ENCODE measurements at regions not wholly inside any gene's neighbourhood (a gene's known extent, or its start where the extent isn't known, plus 50 kb on each side); places are given as distances from the start of the nearest gene placed in this dataset.

DNA sequence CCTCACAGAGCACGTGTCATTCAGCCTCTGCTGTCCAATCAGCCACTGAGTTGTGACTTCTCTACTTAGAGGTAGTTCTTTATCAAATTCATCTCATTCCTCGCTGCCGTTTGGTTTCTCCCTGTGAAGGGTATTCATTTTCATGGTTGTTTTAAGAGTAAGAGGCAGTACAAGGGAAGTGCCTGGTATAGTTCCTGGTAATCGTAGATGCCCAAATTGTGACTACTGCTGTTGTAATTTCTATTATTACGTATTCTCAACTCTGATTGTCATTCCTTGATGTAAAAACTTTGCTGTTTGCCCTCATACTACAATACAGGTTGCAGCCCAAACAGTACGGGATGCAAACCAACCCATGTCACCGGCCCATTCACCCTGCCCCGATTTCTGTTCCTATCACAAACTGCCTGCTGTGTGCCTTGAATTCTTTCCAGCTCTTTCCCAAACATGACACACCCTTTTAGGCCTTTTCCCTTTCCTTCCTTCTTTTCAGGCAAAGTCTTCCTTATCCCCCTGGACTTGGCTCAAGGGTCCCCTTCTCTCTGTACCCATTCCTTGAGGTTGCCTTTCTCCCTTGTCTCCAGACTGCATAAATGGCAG is 93.0 kb downstream of the SLC25A47 start (continued):
- TF ChIP-seq, protein P1, sequence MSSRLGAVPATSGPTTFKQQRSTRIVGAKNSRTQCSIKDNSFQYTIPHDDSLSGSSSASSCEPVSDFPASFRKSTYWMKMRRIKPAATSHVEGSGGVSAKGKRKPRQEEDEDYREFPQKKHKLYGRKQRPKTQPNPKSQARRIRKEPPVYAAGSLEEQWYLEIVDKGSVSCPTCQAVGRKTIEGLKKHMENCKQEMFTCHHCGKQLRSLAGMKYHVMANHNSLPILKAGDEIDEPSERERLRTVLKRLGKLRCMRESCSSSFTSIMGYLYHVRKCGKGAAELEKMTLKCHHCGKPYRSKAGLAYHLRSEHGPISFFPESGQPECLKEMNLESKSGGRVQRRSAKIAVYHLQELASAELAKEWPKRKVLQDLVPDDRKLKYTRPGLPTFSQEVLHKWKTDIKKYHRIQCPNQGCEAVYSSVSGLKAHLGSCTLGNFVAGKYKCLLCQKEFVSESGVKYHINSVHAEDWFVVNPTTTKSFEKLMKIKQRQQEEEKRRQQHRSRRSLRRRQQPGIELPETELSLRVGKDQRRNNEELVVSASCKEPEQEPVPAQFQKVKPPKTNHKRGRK (CRISPR knock-in tag; IDR thresholded peaks at IDR 0.05; ENCODE audit: borderline replicate concordance): no peak
- TF ChIP-seq NR1H2 (CRISPR knock-in tag; IDR thresholded peaks at IDR 0.05): no peak
- TF ChIP-seq, protein P2, sequence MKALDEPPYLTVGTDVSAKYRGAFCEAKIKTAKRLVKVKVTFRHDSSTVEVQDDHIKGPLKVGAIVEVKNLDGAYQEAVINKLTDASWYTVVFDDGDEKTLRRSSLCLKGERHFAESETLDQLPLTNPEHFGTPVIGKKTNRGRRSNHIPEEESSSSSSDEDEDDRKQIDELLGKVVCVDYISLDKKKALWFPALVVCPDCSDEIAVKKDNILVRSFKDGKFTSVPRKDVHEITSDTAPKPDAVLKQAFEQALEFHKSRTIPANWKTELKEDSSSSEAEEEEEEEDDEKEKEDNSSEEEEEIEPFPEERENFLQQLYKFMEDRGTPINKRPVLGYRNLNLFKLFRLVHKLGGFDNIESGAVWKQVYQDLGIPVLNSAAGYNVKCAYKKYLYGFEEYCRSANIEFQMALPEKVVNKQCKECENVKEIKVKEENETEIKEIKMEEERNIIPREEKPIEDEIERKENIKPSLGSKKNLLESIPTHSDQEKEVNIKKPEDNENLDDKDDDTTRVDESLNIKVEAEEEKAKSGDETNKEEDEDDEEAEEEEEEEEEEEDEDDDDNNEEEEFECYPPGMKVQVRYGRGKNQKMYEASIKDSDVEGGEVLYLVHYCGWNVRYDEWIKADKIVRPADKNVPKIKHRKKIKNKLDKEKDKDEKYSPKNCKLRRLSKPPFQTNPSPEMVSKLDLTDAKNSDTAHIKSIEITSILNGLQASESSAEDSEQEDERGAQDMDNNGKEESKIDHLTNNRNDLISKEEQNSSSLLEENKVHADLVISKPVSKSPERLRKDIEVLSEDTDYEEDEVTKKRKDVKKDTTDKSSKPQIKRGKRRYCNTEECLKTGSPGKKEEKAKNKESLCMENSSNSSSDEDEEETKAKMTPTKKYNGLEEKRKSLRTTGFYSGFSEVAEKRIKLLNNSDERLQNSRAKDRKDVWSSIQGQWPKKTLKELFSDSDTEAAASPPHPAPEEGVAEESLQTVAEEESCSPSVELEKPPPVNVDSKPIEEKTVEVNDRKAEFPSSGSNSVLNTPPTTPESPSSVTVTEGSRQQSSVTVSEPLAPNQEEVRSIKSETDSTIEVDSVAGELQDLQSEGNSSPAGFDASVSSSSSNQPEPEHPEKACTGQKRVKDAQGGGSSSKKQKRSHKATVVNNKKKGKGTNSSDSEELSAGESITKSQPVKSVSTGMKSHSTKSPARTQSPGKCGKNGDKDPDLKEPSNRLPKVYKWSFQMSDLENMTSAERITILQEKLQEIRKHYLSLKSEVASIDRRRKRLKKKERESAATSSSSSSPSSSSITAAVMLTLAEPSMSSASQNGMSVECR (CRISPR knock-in tag; IDR thresholded peaks at IDR 0.05; ENCODE audit: borderline replicate concordance): no peak
- TF ChIP-seq GTF2I (CRISPR knock-in tag; conservative IDR thresholded peaks at IDR 0.05): no peak
- TF ChIP-seq, protein P3, sequence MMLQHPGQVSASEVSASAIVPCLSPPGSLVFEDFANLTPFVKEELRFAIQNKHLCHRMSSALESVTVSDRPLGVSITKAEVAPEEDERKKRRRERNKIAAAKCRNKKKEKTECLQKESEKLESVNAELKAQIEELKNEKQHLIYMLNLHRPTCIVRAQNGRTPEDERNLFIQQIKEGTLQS (CRISPR knock-in tag; conservative IDR thresholded peaks at IDR 0.05): no peak
- no peak for TF ChIP-seq HMGA2 (CRISPR knock-in tag; IDR thresholded peaks at IDR 0.05)

DNA sequence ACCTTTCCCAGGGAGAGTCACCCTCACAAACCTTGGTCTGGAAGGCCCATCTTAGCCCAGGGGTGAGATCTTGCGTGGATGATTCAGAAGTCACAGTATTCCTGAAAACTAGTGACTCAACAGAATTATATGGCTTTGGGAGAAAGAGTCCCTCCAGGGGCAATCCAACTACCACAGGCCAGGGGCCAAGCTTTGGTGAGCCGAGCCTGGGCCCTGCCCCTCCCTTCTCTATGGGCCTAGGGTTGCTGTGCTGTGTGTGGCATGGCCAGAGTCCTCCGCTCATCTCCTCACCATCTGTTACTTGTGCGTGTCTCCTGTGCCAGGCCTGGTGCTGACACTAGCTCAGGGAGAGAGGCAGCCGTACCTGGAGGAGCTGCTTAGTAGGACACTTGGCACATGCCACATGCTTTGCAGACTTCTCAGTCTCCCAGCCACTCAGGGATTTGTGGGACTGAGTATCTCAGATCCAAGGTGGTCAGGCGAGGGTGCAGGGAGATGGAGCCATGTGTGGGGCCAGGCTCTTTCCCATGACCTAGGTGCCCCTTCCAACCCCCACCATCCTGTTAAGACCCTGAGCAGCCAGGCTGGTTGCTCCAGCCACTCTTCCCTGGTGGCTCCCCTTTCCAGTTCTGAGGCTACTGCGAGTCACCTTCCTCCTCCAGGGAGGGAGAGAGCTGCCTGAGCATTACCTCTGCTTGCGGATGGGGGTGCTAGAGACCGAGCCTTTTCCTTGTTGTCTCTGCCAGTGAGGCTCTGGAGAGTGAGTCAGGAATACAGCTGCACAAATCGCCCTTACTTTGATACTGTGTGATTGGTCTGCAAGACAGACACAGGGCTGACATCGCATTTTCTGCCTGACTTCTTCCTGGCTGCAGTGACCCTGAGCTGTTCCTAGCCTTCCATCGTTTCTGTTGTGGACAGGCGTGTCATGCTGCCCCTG is 94.1 kb downstream of the SLC25A47 start:
- no peaks in the 10 kb centered on the region; the same call in 1 of the 2 replicates for H3K36me3 Mint-ChIP-seq
- ChIA-PET POLR2A (interaction anchor here (0.7 kb wide), 1 partner anchor 1210 kb away, joined by 3 read pairs; no protein-coding TSS in a partner anchor), CTCF (interaction anchor here (0.6 to 4.0 kb wide), 45 partner anchors 8 to 438 kb away, joined by 3 to 65 read pairs (median 5); no protein-coding TSS in a partner anchor)
- peaks cover 4% of the 10 kb centered on the region for H3K9me3 Mint-ChIP-seq
- peaks cover 13% of the 10 kb centered on the region for H3K4me1 Mint-ChIP-seq
- H3K27me3 Mint-ChIP-seq (ENCODE audit: low read depth): no peaks in the 10 kb centered on the region
- DNase-seq (ENCODE audit: low spot score) (peak; percentile 79), ATAC-seq (peak; percentile 98)
- H3K4me3 Mint-ChIP-seq: no peak overlapping the region
- TF ChIP-seq, protein P4, sequence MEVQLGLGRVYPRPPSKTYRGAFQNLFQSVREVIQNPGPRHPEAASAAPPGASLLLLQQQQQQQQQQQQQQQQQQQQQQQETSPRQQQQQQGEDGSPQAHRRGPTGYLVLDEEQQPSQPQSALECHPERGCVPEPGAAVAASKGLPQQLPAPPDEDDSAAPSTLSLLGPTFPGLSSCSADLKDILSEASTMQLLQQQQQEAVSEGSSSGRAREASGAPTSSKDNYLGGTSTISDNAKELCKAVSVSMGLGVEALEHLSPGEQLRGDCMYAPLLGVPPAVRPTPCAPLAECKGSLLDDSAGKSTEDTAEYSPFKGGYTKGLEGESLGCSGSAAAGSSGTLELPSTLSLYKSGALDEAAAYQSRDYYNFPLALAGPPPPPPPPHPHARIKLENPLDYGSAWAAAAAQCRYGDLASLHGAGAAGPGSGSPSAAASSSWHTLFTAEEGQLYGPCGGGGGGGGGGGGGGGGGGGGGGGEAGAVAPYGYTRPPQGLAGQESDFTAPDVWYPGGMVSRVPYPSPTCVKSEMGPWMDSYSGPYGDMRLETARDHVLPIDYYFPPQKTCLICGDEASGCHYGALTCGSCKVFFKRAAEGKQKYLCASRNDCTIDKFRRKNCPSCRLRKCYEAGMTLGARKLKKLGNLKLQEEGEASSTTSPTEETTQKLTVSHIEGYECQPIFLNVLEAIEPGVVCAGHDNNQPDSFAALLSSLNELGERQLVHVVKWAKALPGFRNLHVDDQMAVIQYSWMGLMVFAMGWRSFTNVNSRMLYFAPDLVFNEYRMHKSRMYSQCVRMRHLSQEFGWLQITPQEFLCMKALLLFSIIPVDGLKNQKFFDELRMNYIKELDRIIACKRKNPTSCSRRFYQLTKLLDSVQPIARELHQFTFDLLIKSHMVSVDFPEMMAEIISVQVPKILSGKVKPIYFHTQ (CRISPR knock-in tag; IDR thresholded peaks at IDR 0.05): no peak
- TF ChIP-seq, protein P5, sequence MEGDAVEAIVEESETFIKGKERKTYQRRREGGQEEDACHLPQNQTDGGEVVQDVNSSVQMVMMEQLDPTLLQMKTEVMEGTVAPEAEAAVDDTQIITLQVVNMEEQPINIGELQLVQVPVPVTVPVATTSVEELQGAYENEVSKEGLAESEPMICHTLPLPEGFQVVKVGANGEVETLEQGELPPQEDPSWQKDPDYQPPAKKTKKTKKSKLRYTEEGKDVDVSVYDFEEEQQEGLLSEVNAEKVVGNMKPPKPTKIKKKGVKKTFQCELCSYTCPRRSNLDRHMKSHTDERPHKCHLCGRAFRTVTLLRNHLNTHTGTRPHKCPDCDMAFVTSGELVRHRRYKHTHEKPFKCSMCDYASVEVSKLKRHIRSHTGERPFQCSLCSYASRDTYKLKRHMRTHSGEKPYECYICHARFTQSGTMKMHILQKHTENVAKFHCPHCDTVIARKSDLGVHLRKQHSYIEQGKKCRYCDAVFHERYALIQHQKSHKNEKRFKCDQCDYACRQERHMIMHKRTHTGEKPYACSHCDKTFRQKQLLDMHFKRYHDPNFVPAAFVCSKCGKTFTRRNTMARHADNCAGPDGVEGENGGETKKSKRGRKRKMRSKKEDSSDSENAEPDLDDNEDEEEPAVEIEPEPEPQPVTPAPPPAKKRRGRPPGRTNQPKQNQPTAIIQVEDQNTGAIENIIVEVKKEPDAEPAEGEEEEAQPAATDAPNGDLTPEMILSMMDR (IDR thresholded peaks at IDR 0.05): peak; percentile 59
- TF ChIP-seq ZNF317 (CRISPR knock-in tag; IDR thresholded peaks at IDR 0.05; ENCODE audit: borderline replicate concordance, low read depth) (no peak), ATF1 (CRISPR knock-in tag; IDR thresholded peaks at IDR 0.05) (no peak)
- H3K27ac Mint-ChIP-seq: peak overlapping the region; percentile 70; the same call in 1 of the 2 replicates
